ENCODE measurements at regions not wholly inside any gene's neighbourhood (a gene's known extent, or its start where the extent isn't known, plus 50 kb on each side); places are given as distances from the start of the nearest gene placed in this dataset.

- TF ChIP-seq CREB1 (IDR thresholded peaks at IDR 0.05) (0 out of 2 replicates have a peak, but pooled peaks have one; percentile 37), SP4 (IDR thresholded peaks at IDR 0.05; ENCODE audit: low read length) (no peak), HDAC2 (IDR thresholded peaks at IDR 0.05; ENCODE audit: borderline replicate concordance in 1 of 2, low read depth in 2 of 2, low read length in 2 of 2) (no peak)
- Histone ChIP-seq H3K9me3 (ENCODE audit: insufficient read depth in 2 of 2, low read depth in 1 of 2, low read length in 1 of 2) (no peaks in the 10 kb centered on the region), H3K4me2 (ENCODE audit: insufficient read depth in 1 of 2, low read depth in 2 of 2, low read length in 2 of 2) (no peak overlapping the region), H3K79me2 (ENCODE audit: control insufficient read depth in 1 of 2, insufficient read depth in 2 of 2, low read length in 2 of 2) (no peaks in the 10 kb centered on the region), H2BK120ac (replicated peaks; ENCODE audit: low read depth, low read length) (no peak overlapping the region), H2BK20ac (ENCODE audit: low read length) (no peak overlapping the region), H3K56ac (replicated peaks; ENCODE audit: insufficient read length, low read depth, low read length) (no peak overlapping the region), H3K9ac (replicated peaks in 1 of 4; ENCODE audit: extremely low read depth in 1 of 4, low read depth in 3 of 4, low read length in 3 of 4) (no peak overlapping the region), H4K91ac (replicated peaks; ENCODE audit: insufficient read length, low read length) (no peak overlapping the region), H4K8ac (ENCODE audit: extremely low read depth, insufficient read depth, low read length) (no peak overlapping the region), H3K4ac (replicated peaks; ENCODE audit: insufficient read length, low read depth, low read length) (no peak overlapping the region), H2AFZ (ENCODE audit: low read length) (no peak overlapping the region), H3K4me1 (replicated peaks in 1 of 4; ENCODE audit: control insufficient read depth in 3 of 4, insufficient read depth in 4 of 4, low read length in 3 of 4) (peaks cover 0 to 1% (median 0%) of the 10 kb centered on the region in 4 experiments; a peak in 1 of 7 replicates), H3K36me3 (ENCODE audit: control insufficient read depth in 2 of 4, insufficient read depth in 4 of 4, low read length in 3 of 4) (no peaks in the 10 kb centered on the region), H4K20me1 (replicated peaks in 1 of 2; ENCODE audit: control insufficient read depth in 1 of 2, insufficient read depth in 2 of 2, low read length in 2 of 2) (no peaks in the 10 kb centered on the region), H3K14ac (ENCODE audit: insufficient read length) (no peak overlapping the region), H3K23ac (ENCODE audit: insufficient read length) (no peak overlapping the region), H3K18ac (ENCODE audit: extremely low read depth, low read length) (no peak overlapping the region), H3K79me1 (ENCODE audit: low read depth, low read length) (no peaks in the 10 kb centered on the region), H2BK15ac (ENCODE audit: low read length) (no peak overlapping the region), H3K27me3 (replicated peaks in 1 of 4; ENCODE audit: control insufficient read depth in 3 of 4, extremely low read depth in 1 of 4, insufficient read depth in 3 of 4, low read length in 3 of 4) (no peaks in the 10 kb centered on the region), H3K27ac (ENCODE audit: low read depth, low read length) (no peak overlapping the region), H4K5ac (ENCODE audit: insufficient read length, low read depth, low read length) (no peak overlapping the region), H2BK12ac (ENCODE audit: low read depth, low read length) (no peak overlapping the region), H3K4me3 (ENCODE audit: extremely low read depth in 1 of 4, insufficient read depth in 2 of 4, low read depth in 3 of 4, low read length in 4 of 4) (no peak overlapping the region), H2BK5ac (ENCODE audit: low read depth, low read length) (no peak overlapping the region), H2AK5ac (ENCODE audit: low read depth, low read length) (no peak overlapping the region), H3K23me2 (ENCODE audit: low read depth, low read length) (no peaks in the 10 kb centered on the region)
- POLR2A ChIA-PET (ENCODE audit: partially characterized antibody), result no interaction called here
- WGBS, 2 experiments (ENCODE audit: extremely low coverage in 1 of 2, insufficient coverage in 1 of 2, insufficient read length in 1 of 2, insufficient replicate concordance in 2 of 2, low coverage in 1 of 2, low lambda C conversion rate in 2 of 2, missing lambda C conversion rate in 1 of 2), result 76% methylated on average over 7 of the region's 8 CpGs; no CpG with 5 or more reads in 1 of the 2 experiments
- no peak for DNase-seq (ENCODE audit: low read depth in 1 of 2, low spot score in 2 of 2)
- no peak for FAIRE-seq
- CTCF ChIA-PET (ENCODE audit: partially characterized antibody), result interaction anchor here (0.8 kb wide), 1 partner anchor 168 kb away, joined by 3 read pairs; no protein-coding TSS in a partner anchor
Measured at GRCh38 chr3:28835751-28836150, 445.1 kb upstream of the RBMS3 start.

All from H1 (cell line).